Breast epithelium (tissue), 4 donors: ENCODE measurements at regions not wholly inside any gene's neighbourhood (a gene's known extent, or its start where the extent isn't known, plus 50 kb on each side); places are given as distances from the start of the nearest gene placed in this dataset.

ENCODE experiments used
- DNase-seq, 2 donors: peaks; one replicate each; pipeline ENCODE4 v3.0.0-alpha.2; 2019; ENCODE audit warnings: low spot score in 2 of 2
- H3K27ac ChIP-seq, 2 donors: fragments of 200-600 bp; sonication (generic) in 1 of 2; one replicate each; pipeline ENCODE4 v1.5.1; 2016 to 2019; ENCODE audit warnings: mild to moderate bottlenecking in 1 of 2
- H3K27me3 ChIP-seq, 2 donors: fragments of 200-600 bp; sonication (generic) in 1 of 2; one replicate each; pipeline versions ENCODE4 v1.5.1 to v1.6.0; 2017 to 2019; ENCODE audit warnings: control low read depth in 1 of 2, mild to moderate bottlenecking in 1 of 2
- H3K36me3 ChIP-seq: fragments of 200-600 bp; one replicate; pipeline ENCODE4 v1.5.1; 2019
- H3K4me1 ChIP-seq, 2 donors: fragments of 200-600 bp; sonication (generic); one replicate each; pipeline ENCODE4 v1.5.1; 2016 to 2019; ENCODE audit warnings: control low read depth in 1 of 2
- H3K4me3 ChIP-seq, 3 donors: fragments of 200-600 bp; sonication (generic); 1 replicate in 2 of 3; 2 replicates in 1 of 3; pipeline ENCODE4 v1.5.1; 2016 to 2019; ENCODE audit warnings: mild to moderate bottlenecking in 3 of 3, moderate library complexity in 2 of 3
- H3K9me3 ChIP-seq, 2 donors: fragments of 200-600 bp; sonication (generic) in 1 of 2; one replicate each; pipeline ENCODE4 v1.5.1; 2016 to 2019; ENCODE audit warnings: control low read depth in 1 of 2
- POLR2A ChIP-seq: fragments of 450-650 bp; IDR thresholded peaks from one replicate; pipeline ENCODE4 v1.6.1; 2016; ENCODE audit warnings: antibody characterized with exemption, mild to moderate bottlenecking, moderate library complexity
- POLR2AphosphoS5 ChIP-seq, 3 donors: sonication (generic); formaldehyde crosslinking; IDR thresholded peaks; one replicate each; pipeline ENCODE4 v1.6.1; 2017; ENCODE audit warnings: antibody characterized with exemption in 3 of 3
- intact Hi-C: fragments of 100-400 bp; cut with DNase I; formaldehyde crosslinking; loops from one replicate; pipeline ENCODE4 v1.15.1; 2023; ENCODE audit warnings: low total_unique reads
- TF ChIP-seq, protein P1 (sequence below), 3 donors: fragments of 450-650 bp; IDR thresholded peaks; one replicate each; pipeline ENCODE4 v1.5.1; 2016 to 2017; ENCODE audit warnings: antibody characterized with exemption in 3 of 3, mild to moderate bottlenecking in 3 of 3, moderate library complexity in 3 of 3

DNA sequence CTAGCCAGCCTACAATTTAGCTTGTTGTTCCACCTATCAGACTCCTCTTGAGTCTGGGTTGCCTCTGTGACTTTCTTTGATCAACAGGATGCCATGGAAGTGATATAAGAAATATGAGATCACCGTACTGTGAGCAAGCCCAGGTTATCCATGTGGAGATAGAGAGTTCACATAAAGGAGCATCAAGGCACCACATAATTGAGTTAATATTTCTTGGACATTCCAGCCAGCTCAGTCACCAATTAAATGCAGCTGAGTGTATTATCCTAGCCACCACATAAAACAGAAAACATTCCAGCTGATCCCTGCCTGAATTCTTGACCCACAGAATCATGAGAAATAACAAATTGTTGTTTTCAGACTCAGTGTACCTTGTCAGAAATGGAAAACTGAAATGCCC lies 253.6 kb downstream of the PPP1R2C start:
- H3K4me3 ChIP-seq = no peak overlapping the region
- no peaks in the 10 kb centered on the region for H3K9me3 ChIP-seq
- no peak for DNase-seq
- no peak overlapping the region for H3K27ac ChIP-seq
- peaks cover 0 to 6% of the 10 kb centered on the region in 2 donors for H3K27me3 ChIP-seq
- H3K36me3 ChIP-seq = no peaks in the 10 kb centered on the region
- H3K4me1 ChIP-seq = no peaks in the 10 kb centered on the region
- intact Hi-C loops = no loop called here
- TF ChIP-seq, protein P1, sequence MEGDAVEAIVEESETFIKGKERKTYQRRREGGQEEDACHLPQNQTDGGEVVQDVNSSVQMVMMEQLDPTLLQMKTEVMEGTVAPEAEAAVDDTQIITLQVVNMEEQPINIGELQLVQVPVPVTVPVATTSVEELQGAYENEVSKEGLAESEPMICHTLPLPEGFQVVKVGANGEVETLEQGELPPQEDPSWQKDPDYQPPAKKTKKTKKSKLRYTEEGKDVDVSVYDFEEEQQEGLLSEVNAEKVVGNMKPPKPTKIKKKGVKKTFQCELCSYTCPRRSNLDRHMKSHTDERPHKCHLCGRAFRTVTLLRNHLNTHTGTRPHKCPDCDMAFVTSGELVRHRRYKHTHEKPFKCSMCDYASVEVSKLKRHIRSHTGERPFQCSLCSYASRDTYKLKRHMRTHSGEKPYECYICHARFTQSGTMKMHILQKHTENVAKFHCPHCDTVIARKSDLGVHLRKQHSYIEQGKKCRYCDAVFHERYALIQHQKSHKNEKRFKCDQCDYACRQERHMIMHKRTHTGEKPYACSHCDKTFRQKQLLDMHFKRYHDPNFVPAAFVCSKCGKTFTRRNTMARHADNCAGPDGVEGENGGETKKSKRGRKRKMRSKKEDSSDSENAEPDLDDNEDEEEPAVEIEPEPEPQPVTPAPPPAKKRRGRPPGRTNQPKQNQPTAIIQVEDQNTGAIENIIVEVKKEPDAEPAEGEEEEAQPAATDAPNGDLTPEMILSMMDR (IDR thresholded peaks at IDR 0.05) = no peak
- no peak for TF ChIP-seq POLR2A
- no peak for TF ChIP-seq POLR2AphosphoS5 (IDR thresholded peaks at IDR 0.05)

DNA sequence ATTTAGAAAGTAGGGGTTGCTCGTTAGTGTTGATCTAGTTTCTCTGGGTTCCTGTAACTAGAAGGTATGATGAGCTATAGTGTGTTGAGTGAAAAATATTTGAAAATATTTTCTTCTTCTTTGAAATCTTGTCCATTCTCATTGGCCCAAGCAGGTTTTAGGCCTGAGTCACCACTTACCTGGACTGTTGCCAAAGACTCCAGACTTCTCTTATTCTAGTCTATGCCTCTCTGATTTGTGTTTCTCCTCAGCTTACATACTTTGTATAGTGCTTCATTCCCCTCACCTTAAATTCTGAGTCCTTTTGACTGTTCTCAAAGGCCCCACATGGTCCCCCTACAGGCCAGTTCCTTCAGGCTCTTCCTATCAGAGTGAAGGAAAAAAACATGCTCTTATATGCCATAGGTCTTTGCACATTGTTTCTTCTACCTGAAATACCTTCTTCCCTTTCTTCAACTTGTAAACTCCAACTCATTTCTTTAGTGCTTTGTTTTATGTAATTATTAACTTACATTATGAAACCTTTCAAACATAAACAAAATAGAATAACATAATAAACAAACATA lies 258.2 kb downstream of the PPP1R2C start:
- peaks cover 0 to 6% of the 10 kb centered on the region in 2 donors for H3K27me3 ChIP-seq
- TF ChIP-seq POLR2AphosphoS5 (IDR thresholded peaks at IDR 0.05) = no peak
- no peak for TF ChIP-seq POLR2A
- TF ChIP-seq, protein P1 (IDR thresholded peaks at IDR 0.05) = no peak
- no peaks in the 10 kb centered on the region for H3K36me3 ChIP-seq
- H3K9me3 ChIP-seq = no peaks in the 10 kb centered on the region
- no peak overlapping the region for H3K27ac ChIP-seq
- no peaks in the 10 kb centered on the region for H3K4me1 ChIP-seq
- intact Hi-C loops = no loop called here
- no peak overlapping the region for H3K4me3 ChIP-seq
- no peak for DNase-seq

DNA sequence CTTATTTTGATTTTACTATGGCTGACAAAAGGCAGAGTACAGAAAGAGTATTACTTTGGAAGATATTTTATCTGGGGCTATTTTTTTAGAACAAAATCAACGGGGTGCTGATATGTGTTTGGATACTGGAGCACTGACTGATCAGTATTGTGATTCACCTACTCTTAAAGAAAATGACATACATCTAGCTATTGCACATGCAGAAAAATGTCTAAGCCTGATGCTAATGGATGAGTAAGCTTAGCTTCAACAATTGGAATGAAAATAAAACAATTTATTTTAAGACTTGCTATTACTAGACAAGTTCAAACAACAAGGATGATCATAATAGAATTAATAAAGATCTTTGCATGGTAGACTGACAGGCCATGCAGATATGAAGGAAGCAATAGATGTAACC lies 262.0 kb downstream of the PPP1R2C start:
- intact Hi-C loops = no loop called here
- Histone ChIP-seq H3K27me3 (no peaks in the 10 kb centered on the region), H3K27ac (no peak overlapping the region), H3K4me3 (no peak overlapping the region), H3K36me3 (no peaks in the 10 kb centered on the region), H3K9me3 (peaks cover 4 to 9% of the 10 kb centered on the region in 2 donors), H3K4me1 (no peaks in the 10 kb centered on the region)
- no peak for DNase-seq
- TF ChIP-seq, protein P1 (IDR thresholded peaks at IDR 0.05) = no peak
- TF ChIP-seq POLR2AphosphoS5 (IDR thresholded peaks at IDR 0.05) = no peak
- TF ChIP-seq POLR2A = no peak

DNA sequence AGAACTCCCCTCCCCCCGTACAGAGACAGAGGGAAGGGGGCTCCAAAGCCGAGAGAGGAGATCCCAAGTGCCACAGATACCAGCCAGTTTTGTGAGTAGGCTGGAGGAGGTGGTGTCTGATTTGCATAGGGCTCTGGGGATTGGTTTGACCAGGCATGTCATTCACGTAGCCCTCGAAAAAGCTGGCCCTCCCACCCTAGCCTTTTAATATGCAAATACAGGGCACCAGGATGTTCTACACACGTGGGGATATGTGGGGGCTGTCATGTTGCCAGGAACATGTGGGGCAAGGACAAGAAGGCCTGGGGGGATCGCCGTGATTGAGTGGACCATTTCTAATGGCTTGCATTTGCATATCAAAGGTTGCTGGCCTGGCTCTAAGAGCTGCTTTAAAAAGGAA lies 272.9 kb downstream of the PPP1R2C start:
- H3K9me3 ChIP-seq = no peaks in the 10 kb centered on the region
- no peak overlapping the region for H3K4me3 ChIP-seq
- TF ChIP-seq, protein P1 (IDR thresholded peaks at IDR 0.05) = no peak
- TF ChIP-seq POLR2A (no peak), POLR2AphosphoS5 (IDR thresholded peaks at IDR 0.05) (no peak)

DNA sequence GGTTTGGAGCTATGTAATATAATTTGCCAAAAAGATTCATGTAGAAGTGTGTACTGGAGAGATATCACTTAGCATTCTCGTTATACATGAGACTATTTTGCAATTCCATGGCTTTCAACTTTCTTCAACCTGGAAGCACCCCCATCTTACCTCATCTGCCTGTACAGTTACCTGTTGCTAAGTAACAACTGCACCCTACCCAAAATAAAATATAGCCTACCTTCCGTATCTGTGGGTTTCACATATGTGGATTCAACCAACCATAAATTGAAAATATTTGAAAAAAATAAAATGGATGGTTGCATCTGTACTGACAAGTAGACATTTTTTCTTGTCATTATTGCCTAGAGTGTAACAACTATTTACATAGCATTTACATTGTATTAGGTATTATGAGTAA lies 278.3 kb downstream of the PPP1R2C start:
- TF ChIP-seq POLR2A (no peak), POLR2AphosphoS5 (IDR thresholded peaks at IDR 0.05) (no peak)
- TF ChIP-seq, protein P1 (IDR thresholded peaks at IDR 0.05) = no peak
- intact Hi-C loops = no loop called here
- H3K27me3 ChIP-seq = peaks cover 0 to 51% of the 10 kb centered on the region in 2 donors
- no peak overlapping the region for H3K4me3 ChIP-seq
- no peak overlapping the region for H3K27ac ChIP-seq
- no peaks in the 10 kb centered on the region for H3K9me3 ChIP-seq
- DNase-seq = no peak
- H3K4me1 ChIP-seq = no peaks in the 10 kb centered on the region
- no peaks in the 10 kb centered on the region for H3K36me3 ChIP-seq

More for the DNA sequence above, 272.9 kb downstream of the PPP1R2C start:
- H3K4me1 ChIP-seq = no peaks in the 10 kb centered on the region
- no peak for DNase-seq
- intact Hi-C loops = no loop called here
- peaks cover 0 to 16% of the 10 kb centered on the region in 2 donors for H3K27me3 ChIP-seq
- H3K27ac ChIP-seq = no peak overlapping the region
- H3K36me3 ChIP-seq = no peaks in the 10 kb centered on the region
